Jurkat, Clone E6-1 (cell line): ENCODE measurements at regions not wholly inside any gene's neighbourhood (a gene's known extent, or its start where the extent isn't known, plus 50 kb on each side); places are given as distances from the start of the nearest gene placed in this dataset.
"Not testable (repeated sequence)": the region's sequence is repeated elsewhere in the genome, so short reads cannot be mapped to it uniquely, and the experiment has no call there.

Experiments used
- DNase-seq: peaks from one replicate; pipeline ENCODE4 v3.0.0-alpha.2; 2011; ENCODE audit warnings: low read depth, low spot score
- H3K4me3 ChIP-seq: 2 replicates; pipeline ENCODE4 v1.5.1; 2011; ENCODE audit warnings: mild to moderate bottlenecking, low read length, control low read depth, moderate library complexity

GRCh38 chr5:135151660-135152059, 117.6 kb upstream of the PITX1 start:
- not testable (repeated sequence) for H3K4me3 ChIP-seq, DNase-seq

GRCh38 chr5:135151256-135151655, 117.2 kb upstream of the PITX1 start:
- no peak for DNase-seq

GRCh38 chr5:135150767-135151166, 116.7 kb upstream of the PITX1 start:
- DNase-seq, result no peak
- H3K4me3 ChIP-seq, result no peak overlapping the region

More at GRCh38 chr5:135151256-135151655, 117.2 kb upstream of the PITX1 start:
- no peak overlapping the region for H3K4me3 ChIP-seq

- H3K4me3 ChIP-seq, result no peak overlapping the region
- DNase-seq, result no peak
Measured at GRCh38 chr5:135149956-135150723, 116.1 kb upstream of the PITX1 start.

- no peak overlapping the region for H3K4me3 ChIP-seq
- no peak for DNase-seq
Measured at GRCh38 chr5:135149229-135149955, 115.4 kb upstream of the PITX1 start.

GRCh38 chr5:135147294-135148090, 113.5 kb upstream of the PITX1 start:
- H3K4me3 ChIP-seq, result no peak overlapping the region
- DNase-seq, result no peak

- no peak overlapping the region for H3K4me3 ChIP-seq
- DNase-seq, result no peak
Measured at GRCh38 chr5:135145985-135146384, 112.0 kb upstream of the PITX1 start.

- not testable (repeated sequence) for DNase-seq, H3K4me3 ChIP-seq
Measured at GRCh38 chr5:135143682-135144081, 109.7 kb upstream of the PITX1 start.

- no peak for DNase-seq
- H3K4me3 ChIP-seq, result no peak overlapping the region
Measured at GRCh38 chr5:135141303-135142268, 107.6 kb upstream of the PITX1 start.

GRCh38 chr5:135140446-135141204, 106.6 kb upstream of the PITX1 start:
- no peak for DNase-seq

GRCh38 chr5:135139381-135140134, 105.5 kb upstream of the PITX1 start:
- H3K4me3 ChIP-seq, result no peak overlapping the region
- no peak for DNase-seq

More at GRCh38 chr5:135140446-135141204, 106.6 kb upstream of the PITX1 start:
- no peak overlapping the region for H3K4me3 ChIP-seq

GRCh38 chr5:135138116-135138850, 104.3 kb upstream of the PITX1 start:
- H3K4me3 ChIP-seq, result no peak overlapping the region
- DNase-seq, result no peak

- no peak for DNase-seq
- no peak overlapping the region for H3K4me3 ChIP-seq
Measured at GRCh38 chr5:135137146-135137915, 103.3 kb upstream of the PITX1 start.

GRCh38 chr5:135136546-135136945, 102.5 kb upstream of the PITX1 start:
- H3K4me3 ChIP-seq, result no peak overlapping the region
- no peak for DNase-seq

- DNase-seq, result no peak
- H3K4me3 ChIP-seq, result no peak overlapping the region
Measured at GRCh38 chr5:135135530-135136226, 101.7 kb upstream of the PITX1 start.
